Panc1 (cell line): ENCODE measurements at regions not wholly inside any gene's neighbourhood (a gene's known extent, or its start where the extent isn't known, plus 50 kb on each side); places are given as distances from the start of the nearest gene placed in this dataset.

ENCODE experiments used
- ATAC-seq: fragments of 200-7000 bp; cut with Tn5 transposase; 2 replicates; pipeline ENCODE4 v1.9.1; 2020; ENCODE audit warnings: mild to moderate bottlenecking, moderate library complexity
- BruUV-seq: library from RNA; stranded (reverse); fragments of 400-500 nt; replicated peaks from 2 replicates; lab custom pipeline; 2021; lab: Mats Ljungman, UMichigan
- CTCF ChIA-PET: fragments of 300-600 bp; sonication (Branson Sonifier 250); formaldehyde crosslinking; loops from one replicate; lab custom pipeline; 2022; ENCODE audit warnings: antibody characterized with exemption; lab: Charles Lee
- POLR2A ChIA-PET: fragments of 300-600 bp; sonication (Branson Sonifier 250); formaldehyde crosslinking; loops from one replicate; lab custom pipeline; 2022; ENCODE audit warnings: antibody characterized with exemption; lab: Charles Lee
- DNase-seq: peaks from one replicate; pipeline ENCODE4 v3.0.0-alpha.2; 2010; ENCODE audit warnings: low read depth, low spot score
- H3K27ac ChIP-seq: 2 replicates; pipeline ENCODE4 v1.5.1; 2011; ENCODE audit warnings: mild to moderate bottlenecking, low read length, inconsistent platforms
- H3K27me3 ChIP-seq: fragments of 200-500 bp; sonication (Bioruptor generic); 2 replicates; pipeline ENCODE4 v1.6.0; 2014; ENCODE audit warnings: low read length, inconsistent platforms; ENCODE audit not compliant: control insufficient read depth, insufficient read depth
- H3K36me3 ChIP-seq: fragments of 200-500 bp; sonication (Bioruptor generic); 2 replicates; pipeline ENCODE4 v1.5.1; 2014; ENCODE audit warnings: inconsistent platforms, mild to moderate bottlenecking, low read length, moderate library complexity; ENCODE audit not compliant: control insufficient read depth, insufficient read depth
- H3K4me1 ChIP-seq: 2 replicates; pipeline ENCODE4 v1.5.1; 2011; ENCODE audit warnings: inconsistent platforms, mild to moderate bottlenecking, low read length, moderate library complexity; ENCODE audit not compliant: control insufficient read depth, insufficient read depth
- H3K4me3 ChIP-seq, 2 experiments: 2 replicates each; pipeline ENCODE4 v1.5.1; 2011 to 2012; ENCODE audit warnings: low read depth in 2 of 2, low read length in 2 of 2, mild to moderate bottlenecking in 2 of 2, inconsistent platforms in 1 of 2, moderate library complexity in 1 of 2
- H3K9me3 ChIP-seq: fragments of 200-500 bp; sonication (Bioruptor generic); 2 replicates; pipeline ENCODE4 v1.5.1; 2014; ENCODE audit warnings: low read depth, mild to moderate bottlenecking, inconsistent platforms, low read length, moderate library complexity; ENCODE audit not compliant: control insufficient read depth, insufficient read depth
- CTCF ChIP-seq: fragments of 450-650 bp; IDR thresholded peaks from 2 replicates; pipeline ENCODE4 v1.5.1; 2017; ENCODE audit warnings: mild to moderate bottlenecking
- POLR2AphosphoS5 ChIP-seq: IDR thresholded peaks from 2 replicates; pipeline ENCODE4 v1.6.1; 2012; ENCODE audit warnings: mild to moderate bottlenecking, low read depth, low read length, moderate library complexity
- SIN3A ChIP-seq: IDR thresholded peaks from 2 replicates; pipeline ENCODE4 v1.6.1; 2012; ENCODE audit warnings: low read depth, mild to moderate bottlenecking, low read length, moderate library complexity, borderline replicate concordance; ENCODE audit not compliant: insufficient read depth
- TCF7L2 ChIP-seq: IDR thresholded peaks from 2 replicates; pipeline ENCODE4 v1.6.1; 2011; ENCODE audit warnings: mild to moderate bottlenecking, low read depth, low read length, inconsistent platforms
- in situ Hi-C: cut with HindIII; loops from 2 replicates; pipeline ENCODE4 v1.10.0; 2016; ENCODE audit warnings: low sequenced_read_pairs, low pct_unique_long_range_greater_than_20kb
- intact Hi-C: fragments of 100-400 bp; cut with micrococcal nuclease; formaldehyde crosslinking; loops from one replicate; pipeline ENCODE4 v1.10.0; 2022; ENCODE audit not compliant: unreplicated experiment
- TF ChIP-seq, protein P1 (sequence below), 2 experiments: IDR thresholded peaks; 2 replicates each; pipeline ENCODE4 v1.6.1; 2011 to 2012; ENCODE audit warnings: low read depth in 2 of 2, control low read depth in 1 of 2, low read length in 1 of 2, mild to moderate bottlenecking in 1 of 2, moderate library complexity in 1 of 2; ENCODE audit not compliant: insufficient read depth in 1 of 2

DNA sequence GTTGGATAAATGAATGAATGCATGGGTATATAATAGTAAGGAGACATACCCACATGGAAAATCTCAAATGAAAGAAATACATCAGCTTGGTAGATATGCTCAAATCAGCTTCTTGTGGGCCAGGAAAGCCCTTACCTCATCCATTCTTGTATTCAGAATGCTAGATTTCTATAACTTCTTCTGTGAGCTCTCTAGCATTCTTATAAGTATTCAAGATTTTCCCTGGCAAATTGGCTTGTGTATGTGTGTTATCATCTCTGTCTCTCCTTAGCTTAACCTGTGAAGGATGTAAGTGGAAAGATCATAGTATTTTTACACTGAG, 100.8 kb downstream of the OR2B2 start:
- in situ Hi-C loops, result no loop called here
- no peak for DNase-seq
- ChIA-PET CTCF (interaction anchor here (0.6 to 1.0 kb wide), 2 partner anchors 59 to 60 kb away, joined by 3 to 4 read pairs; a partner anchor contains a TSS), POLR2A (interaction anchor here (0.9 to 4.5 kb wide), 4 partner anchors 26 to 83 kb away, joined by 3 to 54 read pairs (median 6); a partner anchor contains a TSS)
- peaks cover 17% of the 10 kb centered on the region for H3K4me1 ChIP-seq
- no TSS peak for BruUV-seq
- no peak for ATAC-seq
- H3K27me3 ChIP-seq, result no peaks in the 10 kb centered on the region
- intact Hi-C loops, result loop anchor here (5.0 kb wide), 1 partner anchor 1684 kb away; no protein-coding TSS in a partner anchor
- TF ChIP-seq, protein P1, sequence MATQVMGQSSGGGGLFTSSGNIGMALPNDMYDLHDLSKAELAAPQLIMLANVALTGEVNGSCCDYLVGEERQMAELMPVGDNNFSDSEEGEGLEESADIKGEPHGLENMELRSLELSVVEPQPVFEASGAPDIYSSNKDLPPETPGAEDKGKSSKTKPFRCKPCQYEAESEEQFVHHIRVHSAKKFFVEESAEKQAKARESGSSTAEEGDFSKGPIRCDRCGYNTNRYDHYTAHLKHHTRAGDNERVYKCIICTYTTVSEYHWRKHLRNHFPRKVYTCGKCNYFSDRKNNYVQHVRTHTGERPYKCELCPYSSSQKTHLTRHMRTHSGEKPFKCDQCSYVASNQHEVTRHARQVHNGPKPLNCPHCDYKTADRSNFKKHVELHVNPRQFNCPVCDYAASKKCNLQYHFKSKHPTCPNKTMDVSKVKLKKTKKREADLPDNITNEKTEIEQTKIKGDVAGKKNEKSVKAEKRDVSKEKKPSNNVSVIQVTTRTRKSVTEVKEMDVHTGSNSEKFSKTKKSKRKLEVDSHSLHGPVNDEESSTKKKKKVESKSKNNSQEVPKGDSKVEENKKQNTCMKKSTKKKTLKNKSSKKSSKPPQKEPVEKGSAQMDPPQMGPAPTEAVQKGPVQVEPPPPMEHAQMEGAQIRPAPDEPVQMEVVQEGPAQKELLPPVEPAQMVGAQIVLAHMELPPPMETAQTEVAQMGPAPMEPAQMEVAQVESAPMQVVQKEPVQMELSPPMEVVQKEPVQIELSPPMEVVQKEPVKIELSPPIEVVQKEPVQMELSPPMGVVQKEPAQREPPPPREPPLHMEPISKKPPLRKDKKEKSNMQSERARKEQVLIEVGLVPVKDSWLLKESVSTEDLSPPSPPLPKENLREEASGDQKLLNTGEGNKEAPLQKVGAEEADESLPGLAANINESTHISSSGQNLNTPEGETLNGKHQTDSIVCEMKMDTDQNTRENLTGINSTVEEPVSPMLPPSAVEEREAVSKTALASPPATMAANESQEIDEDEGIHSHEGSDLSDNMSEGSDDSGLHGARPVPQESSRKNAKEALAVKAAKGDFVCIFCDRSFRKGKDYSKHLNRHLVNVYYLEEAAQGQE (IDR thresholded peaks at IDR 0.05; ENCODE audit: insufficient read depth in 1 of 2, low read depth in 2 of 2, low read length in 1 of 2), result no peak
- TF ChIP-seq SIN3A (no peak), CTCF (no peak), TCF7L2 (no peak), POLR2AphosphoS5 (no peak)
- H3K36me3 ChIP-seq, result no peaks in the 10 kb centered on the region; the same call in 1 of the 2 replicates
- H3K4me3 ChIP-seq, result peak overlapping the region; percentile 78 to 93
- H3K27ac ChIP-seq, result peak overlapping the region; percentile 100
- H3K9me3 ChIP-seq, result no peaks in the 10 kb centered on the region

GRCh38 chr6:27810768-27811450, 101.3 kb downstream of the OR2B2 start:
- no peak for ATAC-seq
- peaks cover 17% of the 10 kb centered on the region for H3K4me1 ChIP-seq
- in situ Hi-C loops (no loop called here), intact Hi-C loops (loop anchor here (5.0 kb wide), 1 partner anchor 1684 kb away; no protein-coding TSS in a partner anchor)
- CTCF ChIA-PET, result no interaction called here
- no peaks in the 10 kb centered on the region for H3K27me3 ChIP-seq
- POLR2A ChIA-PET, result interaction anchor here (0.9 to 4.5 kb wide), 4 partner anchors 54 to 678 kb away, joined by 3 to 54 read pairs (median 6); a partner anchor contains a TSS
- H3K9me3 ChIP-seq, result no peaks in the 10 kb centered on the region
- H3K27ac ChIP-seq, result peak overlapping the region; percentile 100
- H3K36me3 ChIP-seq, result no peaks in the 10 kb centered on the region; the same call in 1 of the 2 replicates
- TF ChIP-seq CTCF (no peak), TCF7L2 (no peak), SIN3A (no peak), POLR2AphosphoS5 (no peak; the same call in 1 of the 2 replicates)
- BruUV-seq, result no TSS peak
- DNase-seq, result no peak
- peak overlapping the region; percentile 78 to 93 for H3K4me3 ChIP-seq
